GM19238 (cell line): ENCODE measurements at regions not wholly inside any gene's neighbourhood (a gene's known extent, or its start where the extent isn't known, plus 50 kb on each side); places are given as distances from the start of the nearest gene placed in this dataset.

Experiments
- DNase-seq: peaks from one replicate; pipeline ENCODE4 v3.0.0; 2011; ENCODE audit warnings: low spot score; ENCODE audit not compliant: insufficient read length

- DNase-seq: no peak
These were observed 1053.8 kb downstream of the TBC1D22A start for GRCh38 chr22:47816121-47816862.

DNA sequence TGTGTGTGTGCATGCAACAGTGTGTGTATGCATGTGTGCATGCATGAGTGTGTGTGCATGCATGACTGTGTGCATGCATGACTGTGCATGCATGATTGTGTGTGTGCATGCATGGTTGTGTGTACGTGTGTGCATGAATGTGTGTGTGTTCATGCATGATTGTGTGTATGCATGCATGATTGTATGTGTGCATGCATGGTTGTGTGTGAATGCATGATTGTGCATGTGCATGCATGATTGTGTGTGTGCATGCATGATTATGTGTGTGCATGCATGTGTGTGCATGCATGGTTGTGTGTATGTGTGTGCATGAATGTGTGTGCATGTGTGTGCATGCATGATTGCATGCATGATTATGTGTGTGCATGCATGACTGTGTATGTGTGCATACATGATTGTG, 1052.0 kb downstream of the TBC1D22A start:
- no peak for DNase-seq

GRCh38 chr22:47813661-47814060, 1051.2 kb downstream of the TBC1D22A start:
- no peak for DNase-seq

DNA sequence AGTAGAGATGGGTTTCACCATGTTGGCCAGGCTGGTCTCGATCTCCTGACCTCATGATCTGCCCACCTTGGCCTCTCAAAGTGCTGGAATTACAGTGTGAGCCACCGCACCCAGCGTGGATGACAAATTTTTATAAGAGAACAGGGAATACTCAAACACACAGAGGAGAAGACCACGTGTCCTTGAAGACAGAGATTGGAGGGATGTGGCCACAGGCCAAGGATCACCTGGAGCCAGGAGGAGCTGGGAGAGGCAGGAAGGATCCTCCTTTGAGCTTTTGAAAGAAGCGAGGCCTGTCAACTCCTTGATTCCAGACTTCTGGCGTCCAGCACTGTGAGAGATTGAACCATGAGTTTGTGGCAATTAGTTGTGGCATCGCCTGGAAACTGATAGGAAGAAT, 1049.5 kb downstream of the TBC1D22A start:
- no peak for DNase-seq

DNA sequence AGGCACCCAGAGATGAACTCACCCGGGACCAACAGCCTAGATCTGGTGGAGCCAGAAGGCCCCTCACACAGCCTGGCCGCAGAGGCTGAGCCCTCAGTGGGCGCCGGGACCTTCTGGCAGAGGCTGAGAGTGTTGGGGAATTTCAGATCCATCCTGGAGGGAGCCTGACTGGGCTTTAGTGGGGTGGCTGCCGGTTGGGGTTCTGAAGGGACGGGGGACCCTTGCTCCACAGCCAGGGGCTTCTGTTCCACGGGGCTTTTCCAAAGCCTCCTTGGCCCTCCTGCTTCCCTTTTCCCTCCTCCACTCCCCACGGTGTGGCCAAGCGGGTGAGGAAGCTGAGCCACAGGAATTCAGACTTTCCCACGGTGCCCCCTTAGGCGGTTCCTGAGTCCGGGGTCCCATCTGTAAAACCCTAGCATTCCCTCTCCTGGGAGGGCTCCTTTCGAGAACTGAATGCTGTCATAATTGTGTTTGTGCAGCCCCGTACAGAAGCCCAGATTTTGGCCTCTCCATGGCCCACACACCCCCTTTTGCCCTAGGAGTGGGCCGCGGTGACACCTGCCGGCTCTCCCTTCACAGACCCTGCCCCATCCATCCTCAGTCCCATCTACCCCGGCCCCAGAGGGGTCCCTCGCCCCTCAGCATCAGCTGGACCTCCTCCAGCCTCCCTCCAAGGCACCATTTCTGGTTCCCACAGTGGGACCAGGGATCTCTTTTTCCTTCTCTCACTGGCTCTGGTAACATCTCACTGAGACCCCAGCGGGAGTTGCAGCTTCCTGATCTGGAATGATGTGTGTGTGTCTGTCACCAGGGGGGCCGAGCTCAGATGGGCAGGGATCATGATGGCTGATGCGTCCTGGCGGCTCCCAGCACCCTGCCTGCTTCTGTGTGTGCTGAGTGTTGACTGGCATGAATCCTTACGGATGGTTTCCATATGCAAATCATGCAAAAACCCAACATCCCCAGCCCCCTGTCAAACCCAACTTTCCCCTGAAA, 1048.4 kb downstream of the TBC1D22A start:
- DNase-seq: no peak

GRCh38 chr22:47808886-47809620, 1046.6 kb downstream of the TBC1D22A start:
- DNase-seq: no peak

DNA sequence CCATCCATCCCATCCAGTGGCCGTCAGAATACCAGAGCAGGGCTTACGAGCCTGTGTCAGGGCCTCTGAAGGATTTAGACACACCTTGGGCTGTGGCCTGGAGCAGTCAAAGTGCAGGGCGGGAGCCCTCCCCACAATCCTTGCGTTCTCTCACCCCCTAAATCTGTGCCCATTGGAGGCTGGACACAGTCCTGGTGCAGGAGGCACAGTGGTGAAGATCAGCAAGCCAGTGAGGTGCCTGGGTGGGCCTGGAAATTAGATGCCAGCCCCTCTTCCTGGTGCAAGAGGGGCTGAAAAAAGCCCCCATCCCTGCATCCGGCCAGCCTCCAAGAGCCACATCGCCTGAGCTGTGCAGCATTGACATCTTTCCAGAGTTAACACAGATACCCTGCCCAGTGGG, 1045.8 kb downstream of the TBC1D22A start:
- no peak for DNase-seq

GRCh38 chr22:47807506-47807905, 1045.1 kb downstream of the TBC1D22A start:
- DNase-seq: no peak

DNA sequence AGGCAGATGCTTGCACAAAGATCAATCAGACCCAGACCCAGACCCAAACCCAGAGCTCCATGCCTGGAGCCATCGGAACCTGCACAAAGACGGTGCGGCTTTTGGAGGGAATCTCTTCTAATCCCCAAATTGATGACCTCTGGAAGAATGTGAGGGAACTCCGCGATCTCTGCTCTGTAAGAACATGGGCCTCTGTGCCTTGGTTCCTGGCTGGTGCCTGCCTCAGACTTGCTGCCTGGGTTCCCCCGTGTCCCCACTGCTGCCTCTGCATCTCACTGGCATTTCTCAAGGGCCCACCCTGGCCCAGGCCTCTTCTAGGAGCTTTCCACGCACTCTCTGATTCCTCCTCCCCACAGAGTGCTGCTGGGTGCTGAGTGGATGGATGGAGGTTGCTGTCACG, 1044.4 kb downstream of the TBC1D22A start:
- DNase-seq: no peak

DNA sequence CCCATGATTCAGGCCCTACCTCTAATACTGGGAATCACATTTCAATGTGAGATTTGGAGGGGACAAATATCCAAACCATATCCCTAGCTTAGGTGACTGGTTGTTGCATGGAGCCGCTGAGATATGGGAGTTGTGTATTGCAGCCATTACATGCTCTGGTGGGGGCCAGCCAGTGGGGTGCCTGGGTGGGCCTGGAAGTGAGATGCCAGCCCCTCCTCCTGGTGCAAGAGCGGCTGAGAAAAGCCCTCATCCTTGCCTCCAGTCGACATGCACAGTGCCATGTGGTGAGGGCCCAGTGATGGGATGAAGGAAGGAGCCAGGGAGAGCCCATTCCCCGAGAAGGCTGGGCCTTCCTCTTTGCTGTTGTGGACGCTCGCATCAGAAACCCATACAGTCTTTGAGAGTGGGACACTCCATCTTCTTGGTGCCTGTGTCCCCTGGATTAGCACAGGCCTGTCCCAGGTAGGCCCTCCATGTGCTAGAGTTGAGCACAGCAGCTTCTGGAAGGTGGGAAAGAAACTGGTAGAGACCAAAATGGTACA, 1043.0 kb downstream of the TBC1D22A start:
- no peak for DNase-seq

DNA sequence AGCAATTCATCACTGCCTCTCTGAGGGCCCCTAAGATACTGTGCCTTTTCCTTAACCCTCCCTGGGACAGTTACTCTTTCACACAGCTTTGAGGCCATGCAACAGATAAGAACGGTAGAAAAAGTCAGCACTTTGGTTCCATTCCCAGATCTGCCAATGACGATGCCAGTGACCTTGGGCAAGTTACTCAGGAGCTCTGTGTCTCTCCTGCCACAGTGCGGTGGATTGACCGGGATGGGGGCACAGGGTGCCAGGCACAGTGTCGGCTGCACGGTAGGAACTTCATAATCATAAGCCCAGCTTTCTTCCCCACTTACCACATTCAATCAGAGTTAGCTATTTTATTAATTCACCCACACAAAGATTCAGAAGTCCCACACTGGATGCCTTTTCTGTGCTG, 1041.8 kb downstream of the TBC1D22A start:
- DNase-seq: no peak

GRCh38 chr22:47802421-47802820, 1040.0 kb downstream of the TBC1D22A start:
- no peak for DNase-seq

GRCh38 chr22:47801541-47802245, 1039.2 kb downstream of the TBC1D22A start:
- DNase-seq: no peak

GRCh38 chr22:47798229-47798628, 1035.8 kb downstream of the TBC1D22A start:
- no peak for DNase-seq

DNA sequence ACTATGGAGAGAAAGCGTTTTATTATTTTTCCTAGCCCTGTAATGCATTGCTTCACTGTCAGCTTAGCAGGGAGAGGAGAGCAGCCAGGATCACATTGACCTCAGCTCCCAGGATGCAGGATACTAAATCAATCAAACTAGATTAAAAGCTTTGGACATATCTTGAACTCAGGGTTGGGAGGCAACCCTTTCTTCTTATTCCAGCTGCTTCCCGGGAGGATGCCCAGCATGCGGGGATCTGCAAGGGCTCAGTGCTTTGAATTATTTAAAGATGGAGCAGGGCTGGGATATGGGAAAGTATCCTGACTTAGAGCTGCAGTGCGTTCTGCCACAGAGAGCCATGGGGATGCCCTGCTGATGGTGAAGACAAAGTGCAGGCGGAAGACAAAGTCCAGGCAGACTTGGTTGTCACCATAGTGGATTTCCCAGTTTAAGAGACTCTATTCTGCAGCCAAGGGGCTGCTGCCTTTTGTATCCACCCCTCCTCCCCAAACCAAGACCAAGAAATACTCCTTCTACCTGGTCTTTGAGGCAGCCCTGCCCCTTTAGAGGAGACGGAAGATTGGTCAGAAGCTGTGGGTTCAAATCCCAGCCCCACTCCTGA, 1035.0 kb downstream of the TBC1D22A start:
- DNase-seq: no peak

DNA sequence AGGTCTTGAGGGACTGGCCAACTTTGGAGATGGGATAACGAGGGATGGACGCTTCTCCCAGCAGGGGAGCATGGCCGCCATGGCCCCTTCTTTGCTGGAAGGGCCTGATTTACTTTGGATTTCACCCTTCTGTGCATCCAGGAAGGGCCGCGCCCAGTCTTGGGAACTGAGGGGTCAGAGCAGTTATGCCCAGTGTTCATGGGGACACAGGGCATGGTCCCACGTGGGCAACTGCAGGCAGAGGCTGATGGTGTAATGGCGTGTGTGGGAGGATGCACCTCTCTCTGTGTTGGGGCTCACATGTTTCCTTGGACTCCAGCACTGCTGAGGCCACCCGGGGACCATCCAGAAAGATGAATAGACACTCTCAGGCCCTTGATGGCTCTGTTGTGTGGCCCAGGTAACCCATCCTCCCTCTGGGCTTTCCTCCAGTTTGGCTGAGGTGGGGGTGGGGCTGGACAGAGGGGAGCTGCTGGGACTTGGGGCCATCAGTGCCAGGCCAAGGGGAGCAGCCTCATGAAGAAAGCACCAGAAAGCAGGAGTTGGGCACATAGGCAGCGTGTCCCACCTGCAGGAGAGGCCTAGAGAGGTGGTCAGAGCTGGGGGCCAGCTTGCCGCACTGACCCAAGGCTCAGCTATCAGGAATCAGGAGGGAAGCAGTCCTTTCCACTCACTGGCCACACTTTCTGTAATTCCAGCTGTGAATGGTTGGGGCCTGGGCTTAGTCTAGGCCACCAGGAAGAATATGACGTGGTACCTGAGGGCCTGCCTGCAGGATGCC, 1033.9 kb downstream of the TBC1D22A start:
- no peak for DNase-seq

GRCh38 chr22:47795477-47796127, 1033.2 kb downstream of the TBC1D22A start:
- no peak for DNase-seq

DNA sequence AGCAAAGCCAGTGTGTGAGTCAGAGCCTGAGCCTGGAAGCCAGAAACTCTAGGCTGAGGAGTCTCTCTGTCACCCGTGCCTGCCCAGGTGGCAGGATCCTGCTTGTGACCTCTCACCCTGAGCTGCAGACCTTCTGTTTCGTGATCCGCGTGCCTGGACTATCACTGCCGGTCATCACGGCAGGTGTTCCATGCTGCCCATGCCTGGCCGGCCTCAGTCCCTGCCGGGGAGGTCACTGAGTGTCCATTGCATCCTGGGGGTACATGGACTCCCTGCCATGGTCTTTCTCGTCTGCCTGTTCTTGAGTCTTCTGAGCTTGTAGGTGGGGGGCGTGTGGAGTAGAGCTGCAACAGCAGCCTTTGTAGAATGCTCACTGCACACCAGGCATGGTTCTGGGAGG, 1032.4 kb downstream of the TBC1D22A start:
- DNase-seq: no peak
